Mononuclear cell (primary cell): ENCODE measurements at regions not wholly inside any gene's neighbourhood (a gene's known extent, or its start where the extent isn't known, plus 50 kb on each side); places are given as distances from the start of the nearest gene placed in this dataset.

Experiments used
- H3K27me3 ChIP-seq: 2 replicates; pipeline ENCODE4 v1.6.0; 2011; ENCODE audit warnings: low read length, control low read depth; ENCODE audit not compliant: insufficient read depth
- H3K4me1 ChIP-seq: 2 replicates; pipeline ENCODE4 v1.5.1; 2011; ENCODE audit warnings: mild to moderate bottlenecking, low read length, control low read depth; ENCODE audit not compliant: insufficient read depth
- H3K4me3 ChIP-seq: 2 replicates; pipeline ENCODE4 v1.5.1; 2011; ENCODE audit warnings: mild to moderate bottlenecking, low read length, moderate library complexity
- H3K9me3 ChIP-seq: 2 replicates; pipeline ENCODE4 v1.5.1; 2011; ENCODE audit warnings: low read depth, mild to moderate bottlenecking, control low read depth, low read length

DNA sequence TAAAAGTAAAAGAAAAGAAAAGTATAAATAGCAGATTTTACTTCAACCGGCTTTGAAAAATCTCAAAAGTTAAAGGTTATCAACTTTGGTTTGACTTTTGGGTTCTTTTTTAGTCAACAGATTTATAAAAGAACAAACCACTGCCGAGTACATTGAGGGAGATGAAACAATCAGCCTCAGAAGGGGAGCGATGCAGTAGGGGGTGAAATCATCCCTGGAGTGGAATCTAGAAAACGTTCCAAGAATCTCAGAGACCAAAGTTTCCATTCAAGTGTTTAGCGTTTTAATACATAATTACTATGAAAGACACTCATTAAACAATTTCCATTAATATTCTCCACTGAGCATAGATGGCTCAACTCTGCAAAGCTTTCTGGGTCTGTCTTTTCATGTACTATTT, 745.5 kb downstream of the NR2F2 start:
- no peaks in the 10 kb centered on the region for H3K27me3 ChIP-seq
- H3K9me3 ChIP-seq = no peaks in the 10 kb centered on the region
- no peaks in the 10 kb centered on the region for H3K4me1 ChIP-seq
- H3K4me3 ChIP-seq = no peak overlapping the region

DNA sequence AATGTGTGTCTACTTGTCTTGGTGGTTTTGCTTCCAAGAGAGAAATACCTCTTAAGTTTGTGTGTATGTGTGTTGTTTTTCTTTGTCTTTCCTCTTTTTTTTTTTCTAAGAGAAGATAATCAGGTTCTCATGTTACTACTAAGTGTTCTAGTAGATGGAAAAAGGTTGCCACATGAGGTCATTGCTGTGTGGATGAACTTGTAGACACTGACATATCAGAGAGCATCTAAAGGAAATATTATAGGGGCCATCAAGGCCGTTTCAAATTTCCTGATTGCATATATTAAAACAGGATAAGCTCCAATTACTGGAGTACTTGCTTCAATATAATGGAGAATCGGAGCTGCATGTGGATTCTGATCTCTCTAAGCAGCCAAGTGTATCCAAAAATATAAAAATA, 747.5 kb downstream of the NR2F2 start:
- Histone ChIP-seq H3K27me3 (no peaks in the 10 kb centered on the region), H3K4me3 (no peak overlapping the region), H3K9me3 (no peaks in the 10 kb centered on the region), H3K4me1 (no peaks in the 10 kb centered on the region)

DNA sequence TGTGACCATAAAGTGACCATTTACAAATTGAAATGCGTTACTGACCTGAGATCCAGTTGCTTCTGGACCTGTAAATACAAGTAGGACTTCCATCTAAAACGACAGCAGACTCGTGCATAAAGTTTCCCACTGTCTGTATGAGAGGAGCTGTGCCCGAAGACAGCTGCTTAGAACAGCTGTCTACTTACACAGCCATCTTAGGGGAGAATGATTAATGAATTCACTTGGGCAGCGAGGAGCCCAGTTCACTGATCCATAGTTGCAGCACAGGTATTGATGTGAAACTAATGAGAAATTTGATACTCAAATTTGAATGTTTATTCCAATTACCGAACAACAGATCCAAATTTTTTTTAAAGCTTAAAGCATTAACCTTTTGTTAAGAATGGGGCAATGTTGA, 748.1 kb downstream of the NR2F2 start:
- no peaks in the 10 kb centered on the region for H3K27me3 ChIP-seq
- no peaks in the 10 kb centered on the region for H3K4me1 ChIP-seq
- no peaks in the 10 kb centered on the region for H3K9me3 ChIP-seq
- no peak overlapping the region for H3K4me3 ChIP-seq

DNA sequence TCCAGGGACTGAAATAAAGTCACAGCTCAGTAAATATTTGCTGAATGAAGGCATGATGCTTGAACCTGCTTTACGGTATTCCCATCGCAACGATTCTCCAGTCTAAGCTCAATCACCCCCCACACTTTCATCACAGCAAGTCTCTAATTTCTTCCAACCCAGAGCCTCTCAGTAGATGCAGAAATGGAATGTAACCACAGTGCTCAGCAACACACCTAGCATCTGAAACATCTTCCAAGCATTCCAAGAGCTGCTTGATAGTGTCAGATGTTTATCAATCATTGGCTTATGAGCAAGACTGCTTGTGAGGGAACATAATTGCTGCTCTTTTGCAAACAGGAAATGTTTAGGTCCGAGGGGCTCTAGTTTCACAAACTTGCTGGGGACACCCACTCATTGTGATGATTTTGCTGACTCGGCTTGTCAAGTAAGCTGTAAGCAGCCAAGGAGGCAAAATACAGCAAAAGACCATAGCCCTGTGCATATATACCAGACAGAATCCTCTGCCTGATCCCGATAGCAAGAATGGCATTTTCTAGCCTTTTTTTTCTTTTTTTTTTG, 751.2 kb downstream of the NR2F2 start:
- Histone ChIP-seq H3K9me3 (no peaks in the 10 kb centered on the region), H3K27me3 (no peaks in the 10 kb centered on the region), H3K4me3 (no peak overlapping the region), H3K4me1 (no peaks in the 10 kb centered on the region)

DNA sequence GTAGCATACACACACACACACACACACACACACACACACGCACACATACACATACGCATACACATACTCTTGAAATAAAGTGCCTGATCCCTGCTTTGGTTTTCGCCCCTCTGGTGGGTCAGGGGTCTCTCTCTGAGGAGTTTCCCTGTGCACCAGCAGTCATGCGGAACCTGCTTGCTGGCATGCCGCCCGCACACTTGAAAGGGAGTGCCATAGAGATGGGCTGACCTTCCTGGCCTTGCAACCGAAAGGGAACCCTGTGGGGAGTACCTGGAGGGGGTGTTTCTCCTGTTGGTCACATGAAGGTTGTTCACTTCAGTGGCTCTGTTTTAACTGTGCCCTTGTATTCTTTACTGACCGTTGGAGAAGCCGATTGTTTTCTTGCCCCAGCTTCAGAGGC, 752.3 kb downstream of the NR2F2 start:
- H3K4me3 ChIP-seq = no peak overlapping the region
- no peaks in the 10 kb centered on the region for H3K4me1 ChIP-seq
- no peaks in the 10 kb centered on the region for H3K27me3 ChIP-seq
- no peaks in the 10 kb centered on the region for H3K9me3 ChIP-seq

DNA sequence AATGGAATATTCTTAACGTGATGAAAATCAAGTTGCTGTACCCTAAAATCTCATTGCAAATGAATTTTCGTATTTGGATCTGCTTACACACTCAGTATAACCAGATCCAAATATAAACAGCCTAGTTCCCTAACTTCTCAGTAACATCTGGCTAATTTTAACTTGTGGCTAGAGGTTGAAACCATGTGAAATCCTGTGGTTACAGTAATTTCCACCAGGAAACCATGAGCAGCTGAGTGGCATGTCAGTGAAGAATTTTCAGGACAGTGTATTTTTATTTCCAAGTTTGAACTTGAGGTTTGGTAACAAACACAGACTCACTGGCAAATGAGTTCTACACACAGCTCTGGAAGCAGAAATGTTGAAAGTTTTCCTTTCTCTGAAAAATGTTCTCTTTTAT, 754.1 kb downstream of the NR2F2 start:
- no peaks in the 10 kb centered on the region for H3K4me1 ChIP-seq
- H3K9me3 ChIP-seq = no peaks in the 10 kb centered on the region
- H3K4me3 ChIP-seq = no peak overlapping the region
- H3K27me3 ChIP-seq = no peaks in the 10 kb centered on the region

DNA sequence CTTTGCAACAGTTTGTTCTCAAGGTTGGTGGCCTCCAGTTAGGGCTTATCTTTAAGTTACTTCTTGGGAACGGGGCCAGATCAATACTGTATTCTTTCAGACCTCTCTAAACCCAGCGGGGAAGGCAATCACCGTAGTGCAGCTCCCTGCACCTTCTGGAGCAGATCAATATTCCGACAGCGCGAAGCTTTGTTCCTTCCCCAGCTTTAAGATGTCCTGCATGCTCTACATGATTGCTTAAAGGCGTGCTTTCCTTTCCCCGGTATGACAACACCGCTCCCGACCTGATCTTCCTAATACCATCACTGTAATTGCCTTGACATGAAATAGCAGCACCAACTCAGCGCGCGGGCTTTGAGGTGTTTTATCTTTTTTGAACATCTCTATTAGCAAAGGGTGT, 755.2 kb downstream of the NR2F2 start:
- H3K4me3 ChIP-seq = no peak overlapping the region

DNA sequence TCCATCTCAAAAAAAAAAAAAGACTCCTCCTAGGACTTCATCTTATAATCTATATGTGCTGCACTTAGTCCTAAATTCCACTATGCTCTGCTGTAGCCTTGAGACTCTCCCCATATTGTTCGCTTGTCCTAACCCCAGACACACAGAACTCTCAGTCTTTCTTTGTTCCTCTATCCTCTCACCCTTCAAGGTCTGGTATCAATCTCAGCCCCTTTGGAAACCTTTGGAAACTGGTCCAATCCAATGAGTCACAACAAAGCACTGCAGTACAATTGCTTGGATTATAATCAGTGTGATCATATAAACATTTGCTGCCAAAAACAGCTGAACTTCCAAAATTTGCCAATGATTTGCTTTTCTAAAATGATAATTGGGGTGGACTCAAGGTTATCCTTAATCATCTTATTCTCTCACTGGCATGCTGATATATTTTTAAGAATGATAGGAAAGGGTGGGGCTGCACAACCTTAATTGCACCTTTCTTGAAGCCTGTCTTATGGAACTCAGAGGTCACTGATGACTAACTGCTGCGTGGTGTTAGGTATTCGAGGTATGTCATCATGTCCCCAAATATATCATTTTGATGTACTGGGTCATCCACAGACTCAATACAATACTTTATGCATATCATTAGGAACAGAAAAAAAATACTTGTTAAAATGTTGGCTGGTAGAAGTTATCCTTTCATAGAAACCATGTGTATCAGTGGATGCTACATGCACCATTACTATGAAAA, 756.7 kb downstream of the NR2F2 start:
- Histone ChIP-seq H3K9me3 (no peaks in the 10 kb centered on the region), H3K4me1 (no peaks in the 10 kb centered on the region), H3K4me3 (no peak overlapping the region), H3K27me3 (no peaks in the 10 kb centered on the region)

More for the DNA sequence above, 755.2 kb downstream of the NR2F2 start:
- H3K4me1 ChIP-seq = no peaks in the 10 kb centered on the region
- H3K9me3 ChIP-seq = no peaks in the 10 kb centered on the region
- no peaks in the 10 kb centered on the region for H3K27me3 ChIP-seq

DNA sequence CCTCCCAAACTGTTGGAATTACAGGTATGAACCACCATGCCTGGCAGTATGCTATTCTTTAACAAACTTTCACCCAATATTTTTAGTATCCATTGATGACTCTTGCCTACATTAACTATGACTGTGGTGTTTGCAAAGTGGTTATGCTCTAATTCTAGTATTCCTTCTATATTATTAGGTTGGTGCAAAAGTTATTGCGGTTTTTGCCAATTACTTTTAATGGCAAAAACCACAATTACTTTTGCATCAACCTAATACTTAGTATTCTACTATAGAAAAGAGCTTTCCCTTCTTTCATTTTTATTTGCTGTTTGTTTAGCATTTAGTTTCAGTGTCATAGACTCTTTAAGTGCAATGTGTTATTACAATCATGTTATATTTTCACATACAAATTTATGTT, 760.6 kb downstream of the NR2F2 start:
- Histone ChIP-seq H3K4me1 (no peaks in the 10 kb centered on the region), H3K4me3 (no peak overlapping the region), H3K9me3 (no peaks in the 10 kb centered on the region), H3K27me3 (no peaks in the 10 kb centered on the region)

DNA sequence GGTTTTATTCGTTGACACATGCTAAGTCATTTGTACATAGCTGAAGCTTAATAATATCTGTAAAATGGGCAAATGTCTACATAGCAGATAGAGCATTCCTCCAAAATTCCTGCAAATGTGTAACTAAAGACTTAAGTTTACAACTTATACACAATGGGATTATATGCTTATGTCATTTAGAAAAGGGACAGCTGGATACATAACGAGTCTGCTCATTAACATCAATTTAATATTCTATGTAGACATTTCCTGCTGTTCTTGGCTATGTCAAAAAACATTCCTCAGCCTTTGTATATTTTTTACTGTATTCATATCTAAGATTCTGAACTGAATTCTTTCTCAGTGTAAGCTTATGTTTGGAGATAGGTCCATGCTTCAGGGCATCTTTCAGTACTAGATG, 762.2 kb downstream of the NR2F2 start:
- no peak overlapping the region for H3K4me3 ChIP-seq

DNA sequence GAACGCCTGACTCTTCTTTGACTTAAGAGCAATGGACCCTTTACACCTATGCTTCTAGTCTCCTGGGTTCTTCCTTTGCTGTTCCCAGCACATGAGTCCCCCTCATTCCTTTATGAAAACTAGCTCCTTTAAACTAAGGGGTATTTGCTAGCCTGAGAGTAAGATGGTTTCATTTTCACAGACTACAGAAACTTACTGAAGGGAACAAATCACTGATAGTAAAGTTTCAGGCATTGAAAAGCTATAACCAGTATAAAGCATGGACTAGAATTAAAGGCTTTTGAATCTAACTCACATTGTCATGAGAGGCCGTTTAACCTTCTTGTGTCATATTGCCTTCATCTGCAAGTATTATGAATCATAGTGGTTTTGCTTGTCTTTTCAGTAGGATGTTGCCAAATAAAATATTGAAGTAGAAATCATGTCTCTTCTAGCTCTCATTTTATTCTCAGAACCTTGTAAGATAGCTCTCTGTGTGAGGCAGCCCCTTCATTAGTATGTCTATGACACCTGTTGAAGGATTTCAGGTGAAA, 765.9 kb downstream of the NR2F2 start:
- Histone ChIP-seq H3K27me3 (no peaks in the 10 kb centered on the region), H3K9me3 (no peaks in the 10 kb centered on the region), H3K4me3 (no peak overlapping the region), H3K4me1 (no peaks in the 10 kb centered on the region)

More for the DNA sequence above, 762.2 kb downstream of the NR2F2 start:
- Histone ChIP-seq H3K9me3 (no peaks in the 10 kb centered on the region), H3K4me1 (no peaks in the 10 kb centered on the region), H3K27me3 (no peaks in the 10 kb centered on the region)

DNA sequence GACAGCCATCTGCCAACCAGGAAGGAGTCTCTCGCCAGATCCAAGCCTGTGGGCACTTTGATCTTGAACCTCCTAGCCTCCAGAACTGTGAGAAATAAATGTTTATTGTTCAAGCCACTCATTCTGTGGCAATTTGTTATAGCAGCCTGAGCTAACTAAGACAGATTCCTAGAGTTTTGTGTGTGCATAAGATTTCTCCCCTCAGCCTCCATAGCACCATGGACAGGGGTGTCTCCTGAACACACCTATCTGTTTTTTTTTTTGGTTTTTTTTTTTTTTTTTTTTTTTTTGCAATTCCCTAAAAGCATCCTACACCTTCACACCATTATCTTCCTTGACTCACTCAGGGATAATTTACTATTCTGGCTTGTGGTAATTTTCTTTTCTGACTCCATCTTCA, 768.5 kb downstream of the NR2F2 start:
- no peaks in the 10 kb centered on the region for H3K4me1 ChIP-seq
- H3K27me3 ChIP-seq = no peaks in the 10 kb centered on the region
- H3K4me3 ChIP-seq = no peak overlapping the region
- no peaks in the 10 kb centered on the region for H3K9me3 ChIP-seq

DNA sequence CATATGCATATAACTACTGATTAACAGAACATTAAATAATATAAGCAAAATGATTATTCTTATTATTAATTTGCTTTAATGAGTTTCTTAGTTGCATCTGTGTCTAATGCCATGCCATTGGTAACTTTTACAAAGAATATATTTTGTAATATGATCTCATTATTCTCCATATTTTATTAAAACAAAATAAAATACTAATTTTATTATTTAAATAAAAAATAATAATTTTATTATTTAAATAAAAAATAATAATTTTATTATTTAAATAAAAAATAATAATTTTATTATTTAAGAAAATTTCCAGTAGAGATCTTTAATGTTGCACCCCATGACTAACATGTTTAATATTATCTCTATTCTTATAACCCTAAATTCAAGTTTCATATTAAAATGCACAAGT, 771.1 kb downstream of the NR2F2 start:
- Histone ChIP-seq H3K27me3 (no peaks in the 10 kb centered on the region), H3K4me3 (no peak overlapping the region), H3K9me3 (no peaks in the 10 kb centered on the region), H3K4me1 (no peaks in the 10 kb centered on the region)

DNA sequence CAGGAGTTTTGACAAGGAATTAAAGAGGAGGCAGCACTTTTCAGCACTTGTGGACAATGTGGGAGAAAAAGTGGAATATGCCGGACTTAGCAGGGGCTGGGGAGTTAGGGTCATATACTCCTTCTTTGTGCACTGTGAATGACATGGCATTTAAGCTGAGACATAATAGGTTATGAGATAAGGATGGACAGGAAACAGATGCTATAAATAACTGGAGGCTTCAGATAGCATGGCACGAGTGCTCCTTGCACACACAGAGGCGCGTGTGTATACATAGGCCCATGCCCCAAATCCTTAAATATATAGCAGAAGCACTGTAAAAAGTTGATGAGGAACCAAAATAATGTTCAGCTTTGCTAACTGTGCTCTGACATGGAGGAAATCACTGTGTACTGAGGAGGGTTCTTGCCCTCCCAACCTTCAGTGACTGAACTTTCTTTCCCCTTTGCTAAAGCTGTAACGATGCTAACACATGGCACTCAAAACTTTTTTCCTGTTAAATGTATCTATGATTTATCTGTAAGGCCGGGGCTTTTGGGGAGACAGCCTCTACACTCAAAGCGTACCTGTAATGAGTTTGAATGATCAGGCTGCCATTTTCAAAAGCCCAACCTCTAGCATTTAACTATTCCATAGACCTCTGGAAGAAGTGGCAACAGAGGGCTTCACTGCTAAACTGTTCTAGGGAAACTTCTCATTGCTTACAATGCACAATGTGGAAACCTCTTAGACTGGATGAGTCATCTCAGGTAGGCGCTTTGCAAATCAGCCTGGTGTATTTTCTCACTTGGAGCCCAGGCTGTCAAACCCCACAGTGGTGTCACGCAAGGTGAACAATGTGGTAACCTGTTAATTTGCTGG, 784.6 kb downstream of the NR2F2 start:
- Histone ChIP-seq H3K4me3 (no peak overlapping the region), H3K4me1 (no peaks in the 10 kb centered on the region), H3K9me3 (no peaks in the 10 kb centered on the region), H3K27me3 (no peaks in the 10 kb centered on the region)

DNA sequence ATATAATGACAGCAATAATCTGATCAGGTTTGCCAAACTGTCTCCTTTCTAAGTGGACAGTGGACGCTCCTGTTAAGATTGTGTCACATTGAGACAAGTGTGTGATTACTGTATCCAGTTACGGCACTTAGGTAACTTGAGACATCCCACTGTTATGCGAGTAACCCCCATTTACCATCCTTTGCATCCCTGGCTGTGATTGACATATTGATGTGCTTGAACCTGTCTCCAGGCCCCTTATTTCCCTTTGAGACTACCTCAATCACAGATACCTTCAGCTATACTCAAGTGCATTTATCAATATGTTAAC, 785.2 kb downstream of the NR2F2 start:
- H3K4me3 ChIP-seq = no peak overlapping the region

More for the DNA sequence above, 785.2 kb downstream of the NR2F2 start:
- Histone ChIP-seq H3K4me1 (no peaks in the 10 kb centered on the region), H3K27me3 (no peaks in the 10 kb centered on the region), H3K9me3 (peaks cover 5% of the 10 kb centered on the region)
